22Rv1 (cell line): ENCODE measurements at regions not wholly inside any gene's neighbourhood (a gene's known extent, or its start where the extent isn't known, plus 50 kb on each side); places are given as distances from the start of the nearest gene placed in this dataset.

Experiments used
- CTCF ChIP-seq: fragments of 450-650 bp; IDR thresholded peaks from 2 replicates; pipeline ENCODE4 v1.5.1; 2017; ENCODE audit warnings: mild to moderate bottlenecking
- ZFX ChIP-seq: fragments of 450-650 bp; IDR thresholded peaks from 2 replicates; pipeline ENCODE4 v1.6.1; 2017; ENCODE audit warnings: antibody characterized with exemption, borderline replicate concordance

- TF ChIP-seq CTCF, result no peak
- no peak for TF ChIP-seq ZFX
These were observed 197.5 kb downstream of the SOX2 start for GRCh38 chr3:181909241-181909640.
